ENCODE measurements at regions not wholly inside any gene's neighbourhood (a gene's known extent, or its start where the extent isn't known, plus 50 kb on each side); places are given as distances from the start of the nearest gene placed in this dataset.

GRCh38 chr6:25024821-25025220 lies 89.1 kb upstream of the RIPOR2 start:
- no peak overlapping the region for H3K4me2 ChIP-seq (ENCODE audit: low read length)
- H3K27me3 ChIP-seq (ENCODE audit: control insufficient read depth, low read length) = no peaks in the 10 kb centered on the region
- H3F3A ChIP-seq (ENCODE audit: control insufficient read depth, insufficient read depth) = 0 out of 2 replicates have a peak, but pooled peaks cover 5% of the 10 kb centered on the region
- peaks cover 21% of the 10 kb centered on the region for H3K4me1 ChIP-seq (ENCODE audit: control insufficient read depth, low read length)
- no peaks in the 10 kb centered on the region for H3K9me2 ChIP-seq (replicated peaks; ENCODE audit: control insufficient read depth, low read length)
- no peak overlapping the region for H3K27ac ChIP-seq (ENCODE audit: low read depth, low read length)
- no peaks in the 10 kb centered on the region for H3K79me2 ChIP-seq (ENCODE audit: control insufficient read depth, low read length)
- no peaks in the 10 kb centered on the region for H3K9me3 ChIP-seq (ENCODE audit: control insufficient read depth, insufficient read depth, low read length)
- H3K4me3 ChIP-seq (ENCODE audit: low read length) = no peak overlapping the region
- H3K36me3 ChIP-seq (ENCODE audit: control insufficient read depth, low read length) = no peaks in the 10 kb centered on the region
- TF ChIP-seq EZH2phosphoT487 (IDR thresholded peaks at IDR 0.05; ENCODE audit: borderline replicate concordance, low read length) (no peak), CTCF (IDR thresholded peaks at IDR 0.05; ENCODE audit: low read depth, low read length, poor library complexity, severe bottlenecking) (no peak)
- H4K20me1 ChIP-seq (ENCODE audit: control insufficient read depth, insufficient read depth, low read depth, low read length) = no peaks in the 10 kb centered on the region

GRCh38 chr6:25025248-25025918 lies 89.6 kb upstream of the RIPOR2 start:
- H3K27ac ChIP-seq (ENCODE audit: low read depth, low read length) = no peak overlapping the region

GRCh38 chr6:25025919-25026301 lies 90.2 kb upstream of the RIPOR2 start:
- no peaks in the 10 kb centered on the region for H3K9me2 ChIP-seq (replicated peaks; ENCODE audit: control insufficient read depth, low read length)
- no peaks in the 10 kb centered on the region for H4K20me1 ChIP-seq (ENCODE audit: control insufficient read depth, insufficient read depth, low read depth, low read length)
- 0 out of 2 replicates have a peak, but pooled peaks cover 5% of the 10 kb centered on the region for H3F3A ChIP-seq (ENCODE audit: control insufficient read depth, insufficient read depth)
- no peak overlapping the region; the same call in 1 of the 2 replicates for H3K4me2 ChIP-seq (ENCODE audit: low read length)
- peaks cover 21% of the 10 kb centered on the region for H3K4me1 ChIP-seq (ENCODE audit: control insufficient read depth, low read length)
- no peak overlapping the region for H3K4me3 ChIP-seq (ENCODE audit: low read length)
- no peak overlapping the region for H3K27ac ChIP-seq (ENCODE audit: low read depth, low read length)
- no peaks in the 10 kb centered on the region for H3K27me3 ChIP-seq (ENCODE audit: control insufficient read depth, low read length)
- TF ChIP-seq CTCF (IDR thresholded peaks at IDR 0.05; ENCODE audit: low read depth, low read length, poor library complexity, severe bottlenecking) (no peak), EZH2phosphoT487 (IDR thresholded peaks at IDR 0.05; ENCODE audit: borderline replicate concordance, low read length) (no peak)
- no peaks in the 10 kb centered on the region for H3K9me3 ChIP-seq (ENCODE audit: control insufficient read depth, insufficient read depth, low read length)
- no peaks in the 10 kb centered on the region for H3K79me2 ChIP-seq (ENCODE audit: control insufficient read depth, low read length)
- no peaks in the 10 kb centered on the region for H3K36me3 ChIP-seq (ENCODE audit: control insufficient read depth, low read length)

More at GRCh38 chr6:25025248-25025918, 89.6 kb upstream of the RIPOR2 start:
- Histone ChIP-seq H3K27me3 (ENCODE audit: control insufficient read depth, low read length) (no peaks in the 10 kb centered on the region), H4K20me1 (ENCODE audit: control insufficient read depth, insufficient read depth, low read depth, low read length) (no peaks in the 10 kb centered on the region), H3K4me3 (ENCODE audit: low read length) (no peak overlapping the region), H3K4me2 (ENCODE audit: low read length) (no peak overlapping the region), H3F3A (ENCODE audit: control insufficient read depth, insufficient read depth) (0 out of 2 replicates have a peak, but pooled peaks cover 5% of the 10 kb centered on the region), H3K4me1 (ENCODE audit: control insufficient read depth, low read length) (peaks cover 21% of the 10 kb centered on the region), H3K9me2 (replicated peaks; ENCODE audit: control insufficient read depth, low read length) (no peaks in the 10 kb centered on the region), H3K36me3 (ENCODE audit: control insufficient read depth, low read length) (no peaks in the 10 kb centered on the region), H3K79me2 (ENCODE audit: control insufficient read depth, low read length) (no peaks in the 10 kb centered on the region), H3K9me3 (ENCODE audit: control insufficient read depth, insufficient read depth, low read length) (no peaks in the 10 kb centered on the region)
- no peak for TF ChIP-seq CTCF (IDR thresholded peaks at IDR 0.05; ENCODE audit: low read depth, low read length, poor library complexity, severe bottlenecking)
- TF ChIP-seq EZH2phosphoT487 (IDR thresholded peaks at IDR 0.05; ENCODE audit: borderline replicate concordance, low read length) = no peak

Measured in DOHH2 (cell line).